ENCODE measurements at regions not wholly inside any gene's neighbourhood (a gene's known extent, or its start where the extent isn't known, plus 50 kb on each side); places are given as distances from the start of the nearest gene placed in this dataset.

DNA sequence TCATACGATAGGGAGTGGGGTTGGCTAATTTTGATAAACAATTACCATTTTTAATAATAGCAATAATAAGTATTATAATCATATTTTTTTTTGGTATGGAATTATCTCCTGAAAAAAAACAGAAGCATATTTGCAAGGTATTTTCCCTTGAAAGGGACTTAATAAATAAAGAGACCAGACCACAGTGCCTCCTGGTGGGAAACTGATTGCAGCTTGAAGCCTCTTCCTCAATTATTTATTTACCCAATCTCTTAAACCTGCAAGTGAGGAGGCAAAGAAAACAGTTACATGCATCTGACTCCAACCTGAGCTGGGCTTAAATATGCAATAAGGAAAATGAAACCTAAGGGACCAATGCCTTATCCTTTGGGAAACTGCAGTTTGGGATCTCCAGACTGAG, 388.1 kb upstream of the ACO1 start:
- Histone ChIP-seq H3K9ac (ENCODE audit: extremely low read depth, low read length, poor library complexity, severe bottlenecking) (no peak overlapping the region), H3K27me3 (ENCODE audit: control insufficient read depth, insufficient read depth, low read length, poor library complexity, severe bottlenecking) (no peaks in the 10 kb centered on the region), H3K36me3 (ENCODE audit: control insufficient read depth, insufficient read depth, low read length) (no peaks in the 10 kb centered on the region), H3K4me3 (ENCODE audit: low read length) (no peak overlapping the region), H3K9me3 (ENCODE audit: control insufficient read depth, low read length) (no peaks in the 10 kb centered on the region), H3K27ac (ENCODE audit: low read depth, low read length) (no peak overlapping the region), H3K4me1 (ENCODE audit: control insufficient read depth, insufficient read depth, low read length) (no peaks in the 10 kb centered on the region)
- no peaks in the 10 kb centered on the region for H3K4me1 Mint-ChIP-seq
- WGBS, 2 experiments (ENCODE audit: insufficient coverage in 1 of 2, insufficient read length in 1 of 2) = no CpG with 5 or more reads among the region's 1 CpG
- DNase-seq = no peak
- no peak overlapping the region for H3K4me3 Mint-ChIP-seq
- H3K9me3 Mint-ChIP-seq = peaks cover 2% of the 10 kb centered on the region
- TF ChIP-seq CTCF (conservative IDR thresholded peaks at IDR 0.05) = peak; percentile 71
- no peaks in the 10 kb centered on the region for H3K36me3 Mint-ChIP-seq (ENCODE audit: low read depth)
- H3K27me3 Mint-ChIP-seq (ENCODE audit: insufficient read depth) = no peaks in the 10 kb centered on the region
- no peak overlapping the region for H3K27ac Mint-ChIP-seq

- no peaks in the 10 kb centered on the region for H3K9me3 ChIP-seq (ENCODE audit: control insufficient read depth, low read length)
- no peaks in the 10 kb centered on the region for H3K4me1 Mint-ChIP-seq
- no peaks in the 10 kb centered on the region for H3K27me3 ChIP-seq (ENCODE audit: control insufficient read depth, insufficient read depth, low read length, poor library complexity, severe bottlenecking)
- no peak overlapping the region for H3K27ac ChIP-seq (ENCODE audit: low read depth, low read length)
- no peak overlapping the region for H3K4me3 ChIP-seq (ENCODE audit: low read length)
- H3K9me3 Mint-ChIP-seq = no peaks in the 10 kb centered on the region
- DNase-seq = peak; percentile 27
- H3K27me3 Mint-ChIP-seq (ENCODE audit: insufficient read depth) = no peaks in the 10 kb centered on the region
- 85 to 86% methylated on average over 4 to 7 of the region's 7 CpGs for WGBS, 2 experiments (ENCODE audit: insufficient coverage in 1 of 2, insufficient read length in 1 of 2)
- no peak for TF ChIP-seq CTCF (conservative IDR thresholded peaks at IDR 0.05)
- no peak overlapping the region for H3K4me3 Mint-ChIP-seq
- no peaks in the 10 kb centered on the region for H3K4me1 ChIP-seq (ENCODE audit: control insufficient read depth, insufficient read depth, low read length)
- no peaks in the 10 kb centered on the region for H3K36me3 Mint-ChIP-seq (ENCODE audit: low read depth)
- H3K9ac ChIP-seq (ENCODE audit: extremely low read depth, low read length, poor library complexity, severe bottlenecking) = no peak overlapping the region
- no peak overlapping the region for H3K27ac Mint-ChIP-seq
- H3K36me3 ChIP-seq (ENCODE audit: control insufficient read depth, insufficient read depth, low read length) = no peaks in the 10 kb centered on the region
Observed at GRCh38 chr9:32004431-32005076, 379.9 kb upstream of the ACO1 start.

GRCh38 chr9:32010322-32010721, 374.1 kb upstream of the ACO1 start:
- H3K36me3 Mint-ChIP-seq (ENCODE audit: low read depth) = no peaks in the 10 kb centered on the region
- H3K27me3 ChIP-seq (ENCODE audit: control insufficient read depth, insufficient read depth, low read length, poor library complexity, severe bottlenecking) = no peaks in the 10 kb centered on the region
- no peak for TF ChIP-seq CTCF (conservative IDR thresholded peaks at IDR 0.05)
- no peak overlapping the region for H3K9ac ChIP-seq (ENCODE audit: extremely low read depth, low read length, poor library complexity, severe bottlenecking)
- no peaks in the 10 kb centered on the region for H3K9me3 ChIP-seq (ENCODE audit: control insufficient read depth, low read length)
- no peaks in the 10 kb centered on the region for H3K36me3 ChIP-seq (ENCODE audit: control insufficient read depth, insufficient read depth, low read length)
- no peaks in the 10 kb centered on the region for H3K4me1 ChIP-seq (ENCODE audit: control insufficient read depth, insufficient read depth, low read length)
- DNase-seq = peak; percentile 28
- WGBS, 2 experiments (ENCODE audit: insufficient coverage in 1 of 2, insufficient read length in 1 of 2) = 92 to 100% methylated on average over 1 to 8 of the region's 8 CpGs
- peaks cover 6% of the 10 kb centered on the region for H3K9me3 Mint-ChIP-seq
- no peak overlapping the region for H3K4me3 Mint-ChIP-seq
- H3K27ac ChIP-seq (ENCODE audit: low read depth, low read length) = no peak overlapping the region
- H3K27ac Mint-ChIP-seq = no peak overlapping the region
- H3K4me3 ChIP-seq (ENCODE audit: low read length) = no peak overlapping the region
- H3K4me1 Mint-ChIP-seq = no peaks in the 10 kb centered on the region
- H3K27me3 Mint-ChIP-seq (ENCODE audit: insufficient read depth) = no peaks in the 10 kb centered on the region
